ENCODE measurements at regions not wholly inside any gene's neighbourhood (a gene's known extent, or its start where the extent isn't known, plus 50 kb on each side); places are given as distances from the start of the nearest gene placed in this dataset.
"Not testable (repeated sequence)": the region's sequence is repeated elsewhere in the genome, so short reads cannot be mapped to it uniquely, and the experiment has no call there.

- no peak for DNase-seq
Observed at GRCh38 chr2:234719116-234719716, 222.3 kb upstream of the ARL4C start.

- no peak for DNase-seq
Observed at GRCh38 chr2:234716271-234716670, 219.4 kb upstream of the ARL4C start.

- no peak for DNase-seq
Observed at GRCh38 chr2:234715671-234716250, 218.9 kb upstream of the ARL4C start.

GRCh38 chr2:234714711-234715110 lies 217.8 kb upstream of the ARL4C start:
- DNase-seq = no peak

GRCh38 chr2:234712421-234712935 lies 215.6 kb upstream of the ARL4C start:
- DNase-seq = no peak

GRCh38 chr2:234711308-234711707 lies 214.4 kb upstream of the ARL4C start:
- DNase-seq = no peak

- no peak for DNase-seq
Observed at GRCh38 chr2:234710587-234710986, 213.7 kb upstream of the ARL4C start.

- no peak for DNase-seq
Observed at GRCh38 chr2:234710066-234710465, 213.2 kb upstream of the ARL4C start.

- DNase-seq = no peak
Observed at GRCh38 chr2:234708717-234709116, 211.8 kb upstream of the ARL4C start.

- DNase-seq = no peak
Observed at GRCh38 chr2:234708091-234708683, 211.3 kb upstream of the ARL4C start.

GRCh38 chr2:234706086-234706485 lies 209.2 kb upstream of the ARL4C start:
- no peak for DNase-seq

- DNase-seq = no peak
Observed at GRCh38 chr2:234705108-234705507, 208.2 kb upstream of the ARL4C start.

GRCh38 chr2:234703258-234703657 lies 206.4 kb upstream of the ARL4C start:
- no peak for DNase-seq

GRCh38 chr2:234702731-234703225 lies 205.9 kb upstream of the ARL4C start:
- DNase-seq = no peak

- no peak for DNase-seq
Observed at GRCh38 chr2:234701841-234702240, 205.0 kb upstream of the ARL4C start.

GRCh38 chr2:234701421-234701820 lies 204.5 kb upstream of the ARL4C start:
- no peak for DNase-seq

GRCh38 chr2:234699456-234699855 lies 202.6 kb upstream of the ARL4C start:
- DNase-seq = no peak

- not testable (repeated sequence) for DNase-seq
Observed at GRCh38 chr2:234697300-234697876, 200.5 kb upstream of the ARL4C start.

GRCh38 chr2:234695981-234696380 lies 199.1 kb upstream of the ARL4C start:
- no peak for DNase-seq

- no peak for DNase-seq
Observed at GRCh38 chr2:234694244-234695013, 197.5 kb upstream of the ARL4C start.

GRCh38 chr2:234693681-234694190 lies 196.9 kb upstream of the ARL4C start:
- not testable (repeated sequence) for DNase-seq

GRCh38 chr2:234693191-234693590 lies 196.3 kb upstream of the ARL4C start:
- not testable (repeated sequence) for DNase-seq
